SK-N-SH (cell line): ENCODE measurements at regions not wholly inside any gene's neighbourhood (a gene's known extent, or its start where the extent isn't known, plus 50 kb on each side); places are given as distances from the start of the nearest gene placed in this dataset.

Experiments
- RCOR1 ChIP-seq: fragments of 150-350 bp; IDR thresholded peaks from 2 replicates; pipeline ENCODE4 v1.6.1; 2017; ENCODE audit warnings: antibody characterized with exemption, low read length
- YY1 ChIP-seq: IDR thresholded peaks from 2 replicates; pipeline ENCODE4 v1.4.0; 2012; ENCODE audit warnings: low read depth, mild to moderate bottlenecking
- TF ChIP-seq, protein P1 (sequence below): fragments of 200-600 bp; sonication (generic); IDR thresholded peaks from 2 replicates; pipeline ENCODE4 v1.6.1; 2017; ENCODE audit warnings: antibody characterized with exemption, mild to moderate bottlenecking, moderate library complexity

GRCh38 chr2:67669168-67669567, 272.0 kb downstream of the ETAA1 start:
- TF ChIP-seq RCOR1 (peak; percentile 43; the same call in 1 of the 2 replicates), YY1 (no peak)
- TF ChIP-seq, protein P1, sequence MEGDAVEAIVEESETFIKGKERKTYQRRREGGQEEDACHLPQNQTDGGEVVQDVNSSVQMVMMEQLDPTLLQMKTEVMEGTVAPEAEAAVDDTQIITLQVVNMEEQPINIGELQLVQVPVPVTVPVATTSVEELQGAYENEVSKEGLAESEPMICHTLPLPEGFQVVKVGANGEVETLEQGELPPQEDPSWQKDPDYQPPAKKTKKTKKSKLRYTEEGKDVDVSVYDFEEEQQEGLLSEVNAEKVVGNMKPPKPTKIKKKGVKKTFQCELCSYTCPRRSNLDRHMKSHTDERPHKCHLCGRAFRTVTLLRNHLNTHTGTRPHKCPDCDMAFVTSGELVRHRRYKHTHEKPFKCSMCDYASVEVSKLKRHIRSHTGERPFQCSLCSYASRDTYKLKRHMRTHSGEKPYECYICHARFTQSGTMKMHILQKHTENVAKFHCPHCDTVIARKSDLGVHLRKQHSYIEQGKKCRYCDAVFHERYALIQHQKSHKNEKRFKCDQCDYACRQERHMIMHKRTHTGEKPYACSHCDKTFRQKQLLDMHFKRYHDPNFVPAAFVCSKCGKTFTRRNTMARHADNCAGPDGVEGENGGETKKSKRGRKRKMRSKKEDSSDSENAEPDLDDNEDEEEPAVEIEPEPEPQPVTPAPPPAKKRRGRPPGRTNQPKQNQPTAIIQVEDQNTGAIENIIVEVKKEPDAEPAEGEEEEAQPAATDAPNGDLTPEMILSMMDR = no peak
